ENCODE measurements at regions not wholly inside any gene's neighbourhood (a gene's known extent, or its start where the extent isn't known, plus 50 kb on each side); places are given as distances from the start of the nearest gene placed in this dataset.

GRCh38 chr7:91796122-91796521 is 84.4 kb downstream of the MTERF1 start:
- Mint-ChIP-seq H3K36me3 (peaks cover 4% of the 10 kb centered on the region), H3K4me3 (no peak overlapping the region), H3K4me1 (no peaks in the 10 kb centered on the region), H3K9me3 (peaks cover 5 to 10% (median 8%) of the 10 kb centered on the region in 3 donors), H3K27ac (no peak overlapping the region), H3K27me3 (no peaks in the 10 kb centered on the region)
- Histone ChIP-seq H3K36me3 (ENCODE audit: control insufficient read depth in 2 of 2, extremely low read depth in 1 of 2, insufficient read depth in 1 of 2, low read length in 1 of 2) (no peaks in the 10 kb centered on the region), H3K4me3 (ENCODE audit: control insufficient read depth in 1 of 2, extremely low read depth in 1 of 2, low read length in 1 of 2) (no peak overlapping the region), H3K9me3 (no peaks in the 10 kb centered on the region), H3K4me1 (ENCODE audit: control insufficient read depth in 1 of 2, extremely low read depth in 1 of 2, insufficient read depth in 2 of 2, low read length in 2 of 2) (no peaks in the 10 kb centered on the region), H3K27me3 (replicated peaks in 1 of 2; ENCODE audit: control insufficient read depth in 2 of 2, extremely low read depth in 1 of 2, insufficient read depth in 2 of 2, low read length in 1 of 2) (no peaks in the 10 kb centered on the region), H3K27ac (ENCODE audit: low read length) (no peak overlapping the region)
- POLR2A ChIA-PET, result no interaction called here
- WGBS (ENCODE audit: insufficient coverage), result no CpG with 5 or more reads among the region's 3 CpGs
- DNase-seq, result no peak
- CTCF ChIA-PET, result no interaction called here
- ATAC-seq (replicated peaks in 1 of 4), result no peak

- no peak overlapping the region for H3K4me3 Mint-ChIP-seq
- H3K27me3 Mint-ChIP-seq, result no peaks in the 10 kb centered on the region
- no peak overlapping the region for H3K4me3 ChIP-seq (ENCODE audit: control insufficient read depth in 1 of 2, extremely low read depth in 1 of 2, low read length in 1 of 2)
- H3K36me3 ChIP-seq (ENCODE audit: control insufficient read depth in 2 of 2, extremely low read depth in 1 of 2, insufficient read depth in 1 of 2, low read length in 1 of 2), result no peaks in the 10 kb centered on the region
- no peak overlapping the region for H3K27ac Mint-ChIP-seq
- H3K27ac ChIP-seq (ENCODE audit: low read length), result no peak overlapping the region
- H3K4me1 Mint-ChIP-seq, result no peaks in the 10 kb centered on the region
- H3K9me3 ChIP-seq, result no peaks in the 10 kb centered on the region
- H3K9me3 Mint-ChIP-seq, result peaks cover 3 to 10% (median 8%) of the 10 kb centered on the region in 3 donors
- ChIA-PET POLR2A (no interaction called here), CTCF (no interaction called here)
- no CpG with 5 or more reads among the region's 3 CpGs for WGBS (ENCODE audit: insufficient coverage)
- no peaks in the 10 kb centered on the region for H3K27me3 ChIP-seq (replicated peaks in 1 of 2; ENCODE audit: control insufficient read depth in 2 of 2, extremely low read depth in 1 of 2, insufficient read depth in 2 of 2, low read length in 1 of 2)
- no peaks in the 10 kb centered on the region for H3K36me3 Mint-ChIP-seq
- ATAC-seq (replicated peaks in 1 of 4), result no peak
- no peak for DNase-seq
- H3K4me1 ChIP-seq (ENCODE audit: control insufficient read depth in 1 of 2, extremely low read depth in 1 of 2, insufficient read depth in 2 of 2, low read length in 2 of 2), result no peaks in the 10 kb centered on the region
These were observed 82.1 kb downstream of the MTERF1 start for GRCh38 chr7:91798425-91798824.

GRCh38 chr7:91800389-91800788 is 80.1 kb downstream of the MTERF1 start:
- no peak for DNase-seq
- ChIA-PET CTCF (interaction anchor here in 1 of 2 donors (0.5 kb wide), 1 partner anchor 136 kb away, joined by 3 read pairs; no protein-coding TSS in a partner anchor), POLR2A (no interaction called here)
- H3K27ac ChIP-seq (ENCODE audit: low read length), result no peak overlapping the region
- H3K9me3 ChIP-seq, result no peaks in the 10 kb centered on the region
- 95% methylated on average over 9 of the region's 9 CpGs for WGBS (ENCODE audit: insufficient coverage)
- no peaks in the 10 kb centered on the region for H3K36me3 ChIP-seq (ENCODE audit: control insufficient read depth in 2 of 2, extremely low read depth in 1 of 2, insufficient read depth in 1 of 2, low read length in 1 of 2)
- Mint-ChIP-seq H3K27ac (no peak overlapping the region), H3K4me1 (no peaks in the 10 kb centered on the region), H3K36me3 (no peaks in the 10 kb centered on the region), H3K27me3 (no peaks in the 10 kb centered on the region), H3K9me3 (peaks cover 0 to 3% (median 0%) of the 10 kb centered on the region in 3 donors), H3K4me3 (no peak overlapping the region)
- H3K4me1 ChIP-seq (ENCODE audit: control insufficient read depth in 1 of 2, extremely low read depth in 1 of 2, insufficient read depth in 2 of 2, low read length in 2 of 2), result no peaks in the 10 kb centered on the region
- H3K4me3 ChIP-seq (ENCODE audit: control insufficient read depth in 1 of 2, extremely low read depth in 1 of 2, low read length in 1 of 2), result no peak overlapping the region
- H3K27me3 ChIP-seq (replicated peaks in 1 of 2; ENCODE audit: control insufficient read depth in 2 of 2, extremely low read depth in 1 of 2, insufficient read depth in 2 of 2, low read length in 1 of 2), result no peaks in the 10 kb centered on the region
- no peak for ATAC-seq (replicated peaks in 1 of 4)

- Histone ChIP-seq H3K27ac (ENCODE audit: low read length) (no peak overlapping the region), H3K4me3 (ENCODE audit: control insufficient read depth in 1 of 2, extremely low read depth in 1 of 2, low read length in 1 of 2) (no peak overlapping the region), H3K36me3 (ENCODE audit: control insufficient read depth in 2 of 2, extremely low read depth in 1 of 2, insufficient read depth in 1 of 2, low read length in 1 of 2) (no peaks in the 10 kb centered on the region), H3K4me1 (ENCODE audit: control insufficient read depth in 1 of 2, extremely low read depth in 1 of 2, insufficient read depth in 2 of 2, low read length in 2 of 2) (no peaks in the 10 kb centered on the region), H3K27me3 (replicated peaks in 1 of 2; ENCODE audit: control insufficient read depth in 2 of 2, extremely low read depth in 1 of 2, insufficient read depth in 2 of 2, low read length in 1 of 2) (no peaks in the 10 kb centered on the region), H3K9me3 (no peaks in the 10 kb centered on the region)
- POLR2A ChIA-PET, result no interaction called here
- CTCF ChIA-PET, result no interaction called here
- H3K27ac Mint-ChIP-seq, result no peak overlapping the region
- no peak overlapping the region for H3K4me3 Mint-ChIP-seq
- no peak for DNase-seq
- ATAC-seq (replicated peaks in 1 of 4), result no peak
- no peaks in the 10 kb centered on the region for H3K36me3 Mint-ChIP-seq
- no peaks in the 10 kb centered on the region for H3K4me1 Mint-ChIP-seq
- WGBS (ENCODE audit: insufficient coverage), result 87% methylated on average over 5 of the region's 5 CpGs
- no peaks in the 10 kb centered on the region for H3K27me3 Mint-ChIP-seq
- H3K9me3 Mint-ChIP-seq, result peaks cover 0 to 3% (median 0%) of the 10 kb centered on the region in 3 donors
These were observed 79.0 kb downstream of the MTERF1 start for GRCh38 chr7:91801331-91801983.

GRCh38 chr7:91811236-91811635 is 69.3 kb downstream of the MTERF1 start:
- peaks cover 9% of the 10 kb centered on the region for H3K36me3 Mint-ChIP-seq
- H3K27ac Mint-ChIP-seq, result no peak overlapping the region
- DNase-seq, result no peak
- Histone ChIP-seq H3K27ac (ENCODE audit: low read length) (no peak overlapping the region), H3K36me3 (ENCODE audit: control insufficient read depth in 2 of 2, extremely low read depth in 1 of 2, insufficient read depth in 1 of 2, low read length in 1 of 2) (no peaks in the 10 kb centered on the region), H3K4me1 (ENCODE audit: control insufficient read depth in 1 of 2, extremely low read depth in 1 of 2, insufficient read depth in 2 of 2, low read length in 2 of 2) (no peaks in the 10 kb centered on the region), H3K27me3 (replicated peaks in 1 of 2; ENCODE audit: control insufficient read depth in 2 of 2, extremely low read depth in 1 of 2, insufficient read depth in 2 of 2, low read length in 1 of 2) (no peaks in the 10 kb centered on the region), H3K9me3 (no peaks in the 10 kb centered on the region), H3K4me3 (ENCODE audit: control insufficient read depth in 1 of 2, extremely low read depth in 1 of 2, low read length in 1 of 2) (no peak overlapping the region)
- H3K9me3 Mint-ChIP-seq, result peaks cover 0 to 8% (median 4%) of the 10 kb centered on the region in 3 donors
- no peak overlapping the region for H3K4me3 Mint-ChIP-seq
- ChIA-PET CTCF (no interaction called here), POLR2A (no interaction called here)
- no CpG with 5 or more reads among the region's 3 CpGs for WGBS (ENCODE audit: insufficient coverage)
- no peaks in the 10 kb centered on the region for H3K4me1 Mint-ChIP-seq
- no peak for ATAC-seq (replicated peaks in 1 of 4)
- no peaks in the 10 kb centered on the region for H3K27me3 Mint-ChIP-seq

- Mint-ChIP-seq H3K27me3 (no peaks in the 10 kb centered on the region), H3K9me3 (peaks cover 0 to 10% (median 6%) of the 10 kb centered on the region in 3 donors)
- CTCF ChIA-PET, result no interaction called here
These were observed 68.9 kb downstream of the MTERF1 start for GRCh38 chr7:91811641-91812040.

GRCh38 chr7:91812388-91812787 is 68.1 kb downstream of the MTERF1 start:
- no peaks in the 10 kb centered on the region for H3K27me3 ChIP-seq (replicated peaks in 1 of 2; ENCODE audit: control insufficient read depth in 2 of 2, extremely low read depth in 1 of 2, insufficient read depth in 2 of 2, low read length in 1 of 2)
- DNase-seq (no peak), ATAC-seq (replicated peaks in 1 of 4) (no peak)
- Mint-ChIP-seq H3K4me1 (no peaks in the 10 kb centered on the region), H3K9me3 (peaks cover 3 to 15% (median 10%) of the 10 kb centered on the region in 3 donors), H3K27me3 (no peaks in the 10 kb centered on the region), H3K4me3 (no peak overlapping the region), H3K36me3 (peaks cover 14% of the 10 kb centered on the region), H3K27ac (no peak overlapping the region)
- ChIA-PET CTCF (no interaction called here), POLR2A (no interaction called here)
- H3K4me3 ChIP-seq (ENCODE audit: control insufficient read depth in 1 of 2, extremely low read depth in 1 of 2, low read length in 1 of 2), result no peak overlapping the region
- H3K9me3 ChIP-seq, result no peaks in the 10 kb centered on the region
- no peaks in the 10 kb centered on the region for H3K36me3 ChIP-seq (ENCODE audit: control insufficient read depth in 2 of 2, extremely low read depth in 1 of 2, insufficient read depth in 1 of 2, low read length in 1 of 2)
- H3K27ac ChIP-seq (ENCODE audit: low read length), result no peak overlapping the region
- no peaks in the 10 kb centered on the region for H3K4me1 ChIP-seq (ENCODE audit: control insufficient read depth in 1 of 2, extremely low read depth in 1 of 2, insufficient read depth in 2 of 2, low read length in 2 of 2)
- 61% methylated on average over 2 of the region's 3 CpGs for WGBS (ENCODE audit: insufficient coverage)

More at GRCh38 chr7:91811641-91812040, 68.9 kb downstream of the MTERF1 start:
- Histone ChIP-seq H3K4me3 (ENCODE audit: control insufficient read depth in 1 of 2, extremely low read depth in 1 of 2, low read length in 1 of 2) (no peak overlapping the region), H3K9me3 (no peaks in the 10 kb centered on the region), H3K27me3 (replicated peaks in 1 of 2; ENCODE audit: control insufficient read depth in 2 of 2, extremely low read depth in 1 of 2, insufficient read depth in 2 of 2, low read length in 1 of 2) (no peaks in the 10 kb centered on the region), H3K36me3 (ENCODE audit: control insufficient read depth in 2 of 2, extremely low read depth in 1 of 2, insufficient read depth in 1 of 2, low read length in 1 of 2) (no peaks in the 10 kb centered on the region), H3K4me1 (ENCODE audit: control insufficient read depth in 1 of 2, extremely low read depth in 1 of 2, insufficient read depth in 2 of 2, low read length in 2 of 2) (no peaks in the 10 kb centered on the region), H3K27ac (ENCODE audit: low read length) (no peak overlapping the region)
- no CpG with 5 or more reads among the region's 2 CpGs for WGBS (ENCODE audit: insufficient coverage)
- Mint-ChIP-seq H3K4me3 (no peak overlapping the region), H3K4me1 (no peaks in the 10 kb centered on the region), H3K36me3 (peaks cover 11% of the 10 kb centered on the region), H3K27ac (no peak overlapping the region)
- DNase-seq (no peak), ATAC-seq (replicated peaks in 1 of 4) (no peak)
- POLR2A ChIA-PET, result no interaction called here
